ENCODE measurements at regions not wholly inside any gene's neighbourhood (a gene's known extent, or its start where the extent isn't known, plus 50 kb on each side); places are given as distances from the start of the nearest gene placed in this dataset.

DNA sequence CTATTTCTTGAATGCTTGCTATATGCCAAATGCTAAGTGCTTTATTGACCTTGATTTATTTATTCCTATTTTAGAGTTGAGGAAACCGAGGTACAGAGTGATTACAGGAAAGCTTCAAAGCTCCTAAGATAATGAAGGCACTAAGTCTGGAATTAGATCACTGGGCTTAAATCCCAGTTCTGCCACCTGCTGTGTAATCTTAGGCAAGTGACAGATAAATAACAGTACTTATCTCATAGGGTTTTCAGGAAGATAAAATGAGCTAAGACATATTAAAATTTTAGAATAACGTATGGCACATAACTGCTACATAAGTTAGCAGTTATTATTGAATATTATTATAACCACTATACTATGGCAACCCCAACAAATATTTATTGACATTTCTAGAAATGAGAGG lies 843.8 kb downstream of the DTWD2 start:
- no peak overlapping the region for H3K4me3 ChIP-seq (ENCODE audit: low read depth, low read length, poor library complexity, severe bottlenecking)
- CTCF ChIA-PET (ENCODE audit: unreplicated experiment): no interaction called here
- no TSS peak for BruUV-seq (replicated peaks)

DNA sequence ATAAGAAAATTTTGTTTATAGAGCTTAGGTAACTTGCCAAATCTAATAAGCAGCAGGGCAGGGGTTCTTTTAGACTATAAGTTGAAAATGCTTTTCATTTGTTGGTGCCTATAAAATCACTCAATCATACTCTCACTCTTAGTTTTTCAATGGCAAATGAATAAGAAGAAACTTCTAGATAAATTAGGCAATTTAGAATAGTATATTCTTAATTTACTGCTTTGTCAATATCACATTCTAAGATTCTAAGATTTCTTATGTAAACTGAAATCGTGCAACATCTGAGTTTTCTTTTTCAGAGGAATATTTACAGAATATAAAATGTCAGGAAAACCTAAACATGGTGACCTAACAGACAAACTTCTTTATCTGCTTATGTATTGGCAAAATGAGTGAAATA lies 849.0 kb downstream of the DTWD2 start:
- H4K20me1 ChIP-seq (ENCODE audit: insufficient read depth, low read length): no peaks in the 10 kb centered on the region
- no peaks in the 10 kb centered on the region for H3K4me1 ChIP-seq (ENCODE audit: insufficient read depth, low read length, poor library complexity, severe bottlenecking)
- H3K36me3 ChIP-seq (ENCODE audit: insufficient read depth, low read length): no peaks in the 10 kb centered on the region
- no peak for TF ChIP-seq EZH2phosphoT487 (IDR thresholded peaks at IDR 0.05; ENCODE audit: borderline replicate concordance, low read depth, low read length)
- TF ChIP-seq, protein P1, sequence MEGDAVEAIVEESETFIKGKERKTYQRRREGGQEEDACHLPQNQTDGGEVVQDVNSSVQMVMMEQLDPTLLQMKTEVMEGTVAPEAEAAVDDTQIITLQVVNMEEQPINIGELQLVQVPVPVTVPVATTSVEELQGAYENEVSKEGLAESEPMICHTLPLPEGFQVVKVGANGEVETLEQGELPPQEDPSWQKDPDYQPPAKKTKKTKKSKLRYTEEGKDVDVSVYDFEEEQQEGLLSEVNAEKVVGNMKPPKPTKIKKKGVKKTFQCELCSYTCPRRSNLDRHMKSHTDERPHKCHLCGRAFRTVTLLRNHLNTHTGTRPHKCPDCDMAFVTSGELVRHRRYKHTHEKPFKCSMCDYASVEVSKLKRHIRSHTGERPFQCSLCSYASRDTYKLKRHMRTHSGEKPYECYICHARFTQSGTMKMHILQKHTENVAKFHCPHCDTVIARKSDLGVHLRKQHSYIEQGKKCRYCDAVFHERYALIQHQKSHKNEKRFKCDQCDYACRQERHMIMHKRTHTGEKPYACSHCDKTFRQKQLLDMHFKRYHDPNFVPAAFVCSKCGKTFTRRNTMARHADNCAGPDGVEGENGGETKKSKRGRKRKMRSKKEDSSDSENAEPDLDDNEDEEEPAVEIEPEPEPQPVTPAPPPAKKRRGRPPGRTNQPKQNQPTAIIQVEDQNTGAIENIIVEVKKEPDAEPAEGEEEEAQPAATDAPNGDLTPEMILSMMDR (conservative IDR thresholded peaks at IDR 0.05; ENCODE audit: low read length): no peak
- no peak overlapping the region for H3K4me2 ChIP-seq (ENCODE audit: low read length)
- ChIA-PET CTCF (ENCODE audit: unreplicated experiment) (no interaction called here), POLR2A (interaction anchor here (0.6 kb wide), 2 partner anchors 10 to 84 kb away, joined by 3 to 4 read pairs; no protein-coding TSS in a partner anchor)
- BruUV-seq (replicated peaks): no TSS peak
- H3K27ac ChIP-seq (ENCODE audit: low read depth, low read length, poor library complexity, severe bottlenecking): no peak overlapping the region
- no peaks in the 10 kb centered on the region for H3K9me2 ChIP-seq (ENCODE audit: insufficient read depth, low read length)
- no peak overlapping the region for H2AFZ ChIP-seq (ENCODE audit: low read length)
- H3K9me3 ChIP-seq (ENCODE audit: low read length): no peaks in the 10 kb centered on the region
- no peak for DNase-seq (ENCODE audit: low spot score)
- intact Hi-C loops (cut with micrococcal nuclease; ENCODE audit: unreplicated experiment): no loop called here
- H3K4me3 ChIP-seq (ENCODE audit: low read depth, low read length, poor library complexity, severe bottlenecking): no peak overlapping the region
- H3K79me2 ChIP-seq (ENCODE audit: insufficient read depth, low read depth, low read length): no peaks in the 10 kb centered on the region

More for the DNA sequence above, 843.8 kb downstream of the DTWD2 start:
- TF ChIP-seq, protein P1 (conservative IDR thresholded peaks at IDR 0.05; ENCODE audit: low read length): no peak
- TF ChIP-seq EZH2phosphoT487 (IDR thresholded peaks at IDR 0.05; ENCODE audit: borderline replicate concordance, low read depth, low read length): no peak
- POLR2A ChIA-PET: interaction anchor here (0.6 kb wide), 1 partner anchor 678 kb away, joined by 5 read pairs; no protein-coding TSS in a partner anchor
- no peak overlapping the region for H3K4me2 ChIP-seq (ENCODE audit: low read length)
- no peaks in the 10 kb centered on the region for H3K9me2 ChIP-seq (ENCODE audit: insufficient read depth, low read length)
- no peaks in the 10 kb centered on the region for H3K9me3 ChIP-seq (ENCODE audit: low read length)
- no peaks in the 10 kb centered on the region for H3K36me3 ChIP-seq (ENCODE audit: insufficient read depth, low read length)
- intact Hi-C loops (cut with micrococcal nuclease; ENCODE audit: unreplicated experiment): no loop called here
- H4K20me1 ChIP-seq (ENCODE audit: insufficient read depth, low read length): no peaks in the 10 kb centered on the region
- no peaks in the 10 kb centered on the region for H3K79me2 ChIP-seq (ENCODE audit: insufficient read depth, low read depth, low read length)
- H3K27ac ChIP-seq (ENCODE audit: low read depth, low read length, poor library complexity, severe bottlenecking): no peak overlapping the region
- no peak overlapping the region for H2AFZ ChIP-seq (ENCODE audit: low read length)
- no peaks in the 10 kb centered on the region for H3K4me1 ChIP-seq (ENCODE audit: insufficient read depth, low read length, poor library complexity, severe bottlenecking)
- DNase-seq (ENCODE audit: low spot score): no peak

DNA sequence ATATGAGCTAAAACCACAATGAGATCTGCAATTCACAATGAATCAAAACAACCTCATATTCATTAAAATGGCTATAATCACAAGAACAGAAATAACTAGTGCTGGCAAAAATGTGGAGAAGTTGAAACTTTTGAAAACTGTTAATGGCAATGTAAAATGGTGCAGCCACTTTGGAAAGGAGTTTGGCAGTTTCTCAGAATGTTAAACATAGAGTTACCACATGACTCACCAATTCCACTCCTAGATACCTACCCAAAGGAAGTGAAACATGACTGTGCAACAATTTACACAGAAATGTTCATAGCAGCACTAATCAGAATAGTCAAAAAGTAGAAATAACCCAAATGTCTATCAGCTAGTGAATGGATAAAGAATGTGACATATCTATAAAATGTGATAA lies 862.2 kb downstream of the DTWD2 start:
- TF ChIP-seq EZH2phosphoT487 (IDR thresholded peaks at IDR 0.05; ENCODE audit: borderline replicate concordance, low read depth, low read length): no peak
- TF ChIP-seq, protein P1 (conservative IDR thresholded peaks at IDR 0.05; ENCODE audit: low read length): no peak
- H3K9me2 ChIP-seq (ENCODE audit: insufficient read depth, low read length): no peaks in the 10 kb centered on the region
- no peaks in the 10 kb centered on the region for H3K4me1 ChIP-seq (ENCODE audit: insufficient read depth, low read length, poor library complexity, severe bottlenecking)
- H2AFZ ChIP-seq (ENCODE audit: low read length): no peak overlapping the region
- H3K9me3 ChIP-seq (ENCODE audit: low read length): no peaks in the 10 kb centered on the region
- H4K20me1 ChIP-seq (ENCODE audit: insufficient read depth, low read length): no peaks in the 10 kb centered on the region
- no peak overlapping the region for H3K4me2 ChIP-seq (ENCODE audit: low read length)
- ChIA-PET CTCF (ENCODE audit: unreplicated experiment) (no interaction called here), POLR2A (interaction anchor here (1.2 kb wide), 1 partner anchor 28 kb away, joined by 3 read pairs; no protein-coding TSS in a partner anchor)
- no peaks in the 10 kb centered on the region for H3K79me2 ChIP-seq (ENCODE audit: insufficient read depth, low read depth, low read length)
- H3K4me3 ChIP-seq (ENCODE audit: low read depth, low read length, poor library complexity, severe bottlenecking): no peak overlapping the region
- no peak for DNase-seq (ENCODE audit: low spot score)
- intact Hi-C loops (cut with micrococcal nuclease; ENCODE audit: unreplicated experiment): no loop called here
- H3K27ac ChIP-seq (ENCODE audit: low read depth, low read length, poor library complexity, severe bottlenecking): no peak overlapping the region
- no peaks in the 10 kb centered on the region for H3K36me3 ChIP-seq (ENCODE audit: insufficient read depth, low read length)
- no TSS peak for BruUV-seq (replicated peaks)
